H1 (cell line): ENCODE measurements at regions not wholly inside any gene's neighbourhood (a gene's known extent, or its start where the extent isn't known, plus 50 kb on each side); places are given as distances from the start of the nearest gene placed in this dataset.

ENCODE experiments used
- CTCF ChIA-PET: fragments of 300-600 bp; sonication (Branson Sonifier 250); formaldehyde crosslinking; loops from one replicate; lab custom pipeline; 2021; ENCODE audit not compliant: partially characterized antibody; lab: Charles Lee
- POLR2A ChIA-PET: fragments of 300-600 bp; sonication (Branson Sonifier 250); formaldehyde crosslinking; loops from one replicate; lab custom pipeline; 2021; ENCODE audit warnings: inconsistent platforms; ENCODE audit not compliant: partially characterized antibody; lab: Charles Lee
- DNase-seq, 2 experiments: peaks; one replicate each; pipeline versions ENCODE4 v3.0.0 to v3.0.0-alpha.2; 2010 to 2022; ENCODE audit warnings: low spot score in 2 of 2, low read depth in 1 of 2, mixed read lengths in 1 of 2
- FAIRE-seq: peaks from 2 replicates; lab custom pipeline; 2011; peaks lifted over from hg19 to GRCh38; lab: Jason Lieb, UNC
- H2AFZ ChIP-seq: 2 replicates; pipeline ENCODE4 v1.8.1; 2012; ENCODE audit warnings: low read length, inconsistent platforms
- H2AK5ac ChIP-seq: 2 replicates; pipeline ENCODE4 v1.6.1; 2013; ENCODE audit warnings: low read depth, low read length
- H2BK120ac ChIP-seq: replicated peaks from 2 replicates; pipeline ENCODE3; 2013; ENCODE audit warnings: low read depth, low read length, inconsistent platforms
- H2BK12ac ChIP-seq: 2 replicates; pipeline ENCODE4 v1.6.1; 2013; ENCODE audit warnings: low read depth, low read length
- H2BK15ac ChIP-seq: 2 replicates; pipeline ENCODE4 v1.6.1; 2013; ENCODE audit warnings: low read length
- H2BK20ac ChIP-seq: 2 replicates; pipeline ENCODE4 v1.6.1; 2013; ENCODE audit warnings: low read length
- H2BK5ac ChIP-seq: 2 replicates; pipeline ENCODE4 v1.6.1; 2013; ENCODE audit warnings: low read depth, low read length
- H3K14ac ChIP-seq: 2 replicates; pipeline ENCODE4 v1.6.1; 2013; ENCODE audit warnings: inconsistent platforms; ENCODE audit not compliant: insufficient read length
- H3K18ac ChIP-seq: 2 replicates; pipeline ENCODE4 v1.6.1; 2013; ENCODE audit warnings: low read length; ENCODE audit errors: extremely low read depth
- H3K23ac ChIP-seq: 2 replicates; pipeline ENCODE4 v1.6.1; 2013; ENCODE audit warnings: inconsistent platforms; ENCODE audit not compliant: insufficient read length
- H3K23me2 ChIP-seq: 2 replicates; pipeline ENCODE4 v1.6.1; 2013; ENCODE audit warnings: low read depth, low read length
- H3K27ac ChIP-seq: 2 replicates; pipeline ENCODE4 v1.6.1; 2011; ENCODE audit warnings: low read depth, low read length, inconsistent platforms
- H3K27me3 ChIP-seq, 4 experiments: replicated peaks in 1 of 4; 1 replicate in 1 of 4; 2 replicates in 3 of 4; pipeline versions ENCODE4 v1.6.1 to v1.8.1; 2011 to 2013; ENCODE audit warnings: low read length in 3 of 4, mild to moderate bottlenecking in 3 of 4, inconsistent platforms in 2 of 4, mixed read lengths in 2 of 4, moderate library complexity in 1 of 4; ENCODE audit not compliant: control insufficient read depth in 3 of 4, insufficient read depth in 3 of 4; ENCODE audit errors: extremely low read depth in 1 of 4
- H3K36me3 ChIP-seq, 4 experiments: 2 replicates each; pipeline versions ENCODE4 v1.6.1 to v1.8.1; 2011 to 2013; ENCODE audit warnings: mild to moderate bottlenecking in 4 of 4, low read length in 3 of 4, moderate library complexity in 2 of 4, control low read depth in 1 of 4, inconsistent platforms in 1 of 4; ENCODE audit not compliant: insufficient read depth in 4 of 4, control insufficient read depth in 2 of 4
- H3K4ac ChIP-seq: replicated peaks from 2 replicates; pipeline ENCODE3; 2013; ENCODE audit warnings: low read length, low read depth, mixed read lengths, inconsistent platforms; ENCODE audit not compliant: insufficient read length
- H3K4me1 ChIP-seq, 4 experiments: replicated peaks in 1 of 4; 1 replicate in 1 of 4; 2 replicates in 3 of 4; pipeline versions ENCODE4 v1.6.1 to v1.8.1; 2011 to 2013; ENCODE audit warnings: low read length in 3 of 4, inconsistent platforms in 2 of 4, mixed read lengths in 1 of 4; ENCODE audit not compliant: insufficient read depth in 4 of 4, control insufficient read depth in 3 of 4
- H3K4me2 ChIP-seq, 2 experiments: 2 replicates each; pipeline versions ENCODE4 v1.6.1 to v1.8.1; 2011 to 2013; ENCODE audit warnings: low read depth in 2 of 2, low read length in 2 of 2, control low read depth in 1 of 2, inconsistent platforms in 1 of 2, mild to moderate bottlenecking in 1 of 2; ENCODE audit not compliant: insufficient read depth in 1 of 2
- H3K4me3 ChIP-seq, 4 experiments: fragments of 200-600, 300-600 bp in 1 of 4; sonication (generic), shearing (Covaris generic), sonication (Bioruptor Twin) in 1 of 4; 2 replicates each; pipeline versions ENCODE4 v1.5.1 to v1.8.1; 2011 to 2016; ENCODE audit warnings: low read length in 4 of 4, low read depth in 3 of 4, control low read depth in 2 of 4, inconsistent platforms in 2 of 4, mild to moderate bottlenecking in 2 of 4, mixed read lengths in 1 of 4, moderate library complexity in 1 of 4; ENCODE audit not compliant: insufficient read depth in 2 of 4; ENCODE audit errors: extremely low read depth in 1 of 4
- H3K56ac ChIP-seq: replicated peaks from 2 replicates; pipeline ENCODE3; 2013; ENCODE audit warnings: low read depth, mild to moderate bottlenecking, mixed read lengths, low read length, inconsistent platforms; ENCODE audit not compliant: insufficient read length
- H3K79me1 ChIP-seq: 2 replicates; pipeline ENCODE4 v1.6.1; 2013; ENCODE audit warnings: low read depth, low read length, control low read depth
- H3K79me2 ChIP-seq, 2 experiments: 2 replicates each; pipeline versions ENCODE4 v1.6.1 to v1.8.1; 2012 to 2013; ENCODE audit warnings: low read length in 2 of 2, mild to moderate bottlenecking in 2 of 2, inconsistent platforms in 1 of 2; ENCODE audit not compliant: insufficient read depth in 2 of 2, control insufficient read depth in 1 of 2
- H3K9ac ChIP-seq, 4 experiments: replicated peaks in 1 of 4; 1 replicate in 1 of 4; 2 replicates in 3 of 4; pipeline versions ENCODE4 v1.6.1 to v1.8.1; 2011 to 2013; ENCODE audit warnings: low read depth in 3 of 4, low read length in 3 of 4, control low read depth in 2 of 4, mild to moderate bottlenecking in 2 of 4, moderate library complexity in 2 of 4, inconsistent platforms in 1 of 4; ENCODE audit errors: extremely low read depth in 1 of 4
- H3K9me3 ChIP-seq, 2 experiments: 2 replicates each; pipeline versions ENCODE4 v1.6.1 to v1.8.1; 2012 to 2013; ENCODE audit warnings: mild to moderate bottlenecking in 2 of 2, moderate library complexity in 2 of 2, control low read depth in 1 of 2, inconsistent platforms in 1 of 2, low read depth in 1 of 2, low read length in 1 of 2, mixed read lengths in 1 of 2; ENCODE audit not compliant: insufficient read depth in 2 of 2
- H4K20me1 ChIP-seq, 2 experiments: replicated peaks in 1 of 2; 2 replicates each; pipeline versions ENCODE3 to v1.8.1; 2011 to 2013; ENCODE audit warnings: inconsistent platforms in 2 of 2, low read length in 2 of 2, mild to moderate bottlenecking in 1 of 2; ENCODE audit not compliant: insufficient read depth in 2 of 2, control insufficient read depth in 1 of 2
- H4K5ac ChIP-seq: 2 replicates; pipeline ENCODE4 v1.6.1; 2013; ENCODE audit warnings: low read length, low read depth, mixed read lengths, inconsistent platforms; ENCODE audit not compliant: insufficient read length
- H4K8ac ChIP-seq: 2 replicates; pipeline ENCODE4 v1.8.0; 2013; ENCODE audit warnings: mild to moderate bottlenecking, moderate library complexity, low read length, inconsistent platforms; ENCODE audit not compliant: insufficient read depth; ENCODE audit errors: extremely low read depth
- H4K91ac ChIP-seq: replicated peaks from 2 replicates; pipeline ENCODE3; 2013; ENCODE audit warnings: low read length, mixed read lengths, inconsistent platforms; ENCODE audit not compliant: insufficient read length
- CEBPB ChIP-seq: IDR thresholded peaks from 2 replicates; pipeline ENCODE4 v1.6.1; 2012; ENCODE audit warnings: low read depth, low read length
- NANOG ChIP-seq: IDR thresholded peaks from 2 replicates; pipeline ENCODE4 v1.6.1; 2011; ENCODE audit warnings: low read length, low read depth, mild to moderate bottlenecking, inconsistent platforms; ENCODE audit not compliant: insufficient read depth, poor library complexity, severe bottlenecking
- NRF1 ChIP-seq: IDR thresholded peaks from 2 replicates; pipeline ENCODE4 v1.6.1; 2011; ENCODE audit warnings: mild to moderate bottlenecking, low read depth, low read length, improper control_type of control experiment
- POLR2A ChIP-seq, 2 experiments: IDR thresholded peaks; 1 replicate in 1 of 2; 2 replicates in 1 of 2; pipeline ENCODE4 v1.6.1; 2011; ENCODE audit warnings: low read depth in 2 of 2, low read length in 2 of 2, mild to moderate bottlenecking in 2 of 2; ENCODE audit errors: control extremely low read depth in 1 of 2
- POU5F1 ChIP-seq: IDR thresholded peaks from 2 replicates; pipeline ENCODE4 v1.6.1; 2011; ENCODE audit warnings: low read depth, mild to moderate bottlenecking, low read length, moderate library complexity
- RBBP5 ChIP-seq: IDR thresholded peaks from 2 replicates; pipeline ENCODE4 v1.7.1; 2012; ENCODE audit warnings: low read depth, mild to moderate bottlenecking, inconsistent platforms, low read length, moderate library complexity, borderline replicate concordance
- SP2 ChIP-seq: IDR thresholded peaks from 2 replicates; pipeline ENCODE4 v1.6.1; 2012; ENCODE audit warnings: mild to moderate bottlenecking, low read length, inconsistent platforms
- SP4 ChIP-seq: IDR thresholded peaks from 2 replicates; pipeline ENCODE4 v1.6.1; 2012; ENCODE audit warnings: low read length, inconsistent platforms
- SUZ12 ChIP-seq: fragments of 200-600 bp; sonication (generic); IDR thresholded peaks from 2 replicates; pipeline ENCODE4 v1.6.1; 2012; ENCODE audit warnings: mild to moderate bottlenecking, inconsistent platforms, low read length, moderate library complexity, mixed read lengths
- TAF7 ChIP-seq: optimal IDR thresholded peaks from 2 replicates; pipeline ENCODE3; 2011; ENCODE audit warnings: low read depth, mild to moderate bottlenecking, inconsistent platforms, low read length, moderate library complexity, borderline replicate concordance
- ZNF274 ChIP-seq: IDR thresholded peaks from 2 replicates; pipeline ENCODE4 v1.7.0; 2012; ENCODE audit warnings: low read length, borderline replicate concordance; ENCODE audit errors: extremely low read depth
- WGBS, 2 experiments: shearing (Covaris generic) in 1 of 2; methylation state at CpG; one replicate each; pipeline versions ENCODE4 v1.1.6 to v1.1.7; 2013 to 2015; ENCODE audit warnings: low lambda C conversion rate in 2 of 2, mixed read lengths in 2 of 2, inconsistent platforms in 1 of 2, low coverage in 1 of 2, missing lambda C conversion rate in 1 of 2; ENCODE audit not compliant: insufficient replicate concordance in 2 of 2, insufficient coverage in 1 of 2, insufficient read length in 1 of 2; ENCODE audit errors: extremely low coverage in 1 of 2, missing lambda C conversion rate in 1 of 2; 5-methylcytosine and 5-hydroxymethylcytosine counted together

GRCh38 chr15:81882504-81882903 lies 163.3 kb downstream of the MEX3B start:
- POLR2A ChIA-PET: no interaction called here
- no peak overlapping the region for H2BK12ac ChIP-seq

More at GRCh38 chr15:81882504-81882903, 163.3 kb downstream of the MEX3B start:
- Histone ChIP-seq H3K56ac (no peak overlapping the region), H3K23ac (no peak overlapping the region), H3K18ac (no peak overlapping the region), H3K27me3 (no peaks in the 10 kb centered on the region), H4K5ac (no peak overlapping the region), H3K79me2 (no peaks in the 10 kb centered on the region), H4K8ac (no peak overlapping the region), H2BK5ac (no peak overlapping the region), H2BK15ac (no peak overlapping the region), H3K23me2 (peaks cover 2% of the 10 kb centered on the region; the same call in 1 of the 2 replicates), H3K79me1 (no peaks in the 10 kb centered on the region), H2BK120ac (no peak overlapping the region), H3K36me3 (no peaks in the 10 kb centered on the region), H3K9ac (no peak overlapping the region), H2AFZ (no peak overlapping the region), H3K14ac (no peak overlapping the region), H4K91ac (no peak overlapping the region), H3K4me1 (no peaks in the 10 kb centered on the region), H4K20me1 (no peaks in the 10 kb centered on the region), H3K4me3 (no peak overlapping the region), H2AK5ac (no peak overlapping the region), H3K9me3 (no peaks in the 10 kb centered on the region), H2BK20ac (no peak overlapping the region), H3K4me2 (no peak overlapping the region), H3K27ac (no peak overlapping the region), H3K4ac (no peak overlapping the region)
- FAIRE-seq (no peak), DNase-seq (no peak)
- CTCF ChIA-PET: no interaction called here
- TF ChIP-seq SUZ12: no peak
- TF ChIP-seq ZNF274: no peak
- no peak for TF ChIP-seq POLR2A (IDR thresholded peaks at IDR 0.05; ENCODE audit: control extremely low read depth in 1 of 2, low read depth in 2 of 2, low read length in 2 of 2)
- TF ChIP-seq POU5F1: no peak
- TF ChIP-seq SP2: no peak
- TF ChIP-seq SP4: no peak
- no peak for TF ChIP-seq TAF7
- no peak for TF ChIP-seq RBBP5
- no peak for TF ChIP-seq NANOG
- TF ChIP-seq CEBPB: no peak
- TF ChIP-seq NRF1: no peak
- 89% methylated on average over 5 of the region's 5 CpGs; no CpG with 5 or more reads in 1 of the 2 experiments for WGBS, 2 experiments
